GM13976 (cell line): ENCODE measurements at regions not wholly inside any gene's neighbourhood (a gene's known extent, or its start where the extent isn't known, plus 50 kb on each side); places are given as distances from the start of the nearest gene placed in this dataset.

Source experiments
- DNase-seq: peaks from one replicate; pipeline ENCODE4 v3.0.0; 2012; ENCODE audit warnings: low spot score
- CTCF ChIP-seq: IDR thresholded peaks from 2 replicates; pipeline ENCODE4 v1.5.1; 2012; ENCODE audit warnings: borderline replicate concordance, mild to moderate bottlenecking; ENCODE audit not compliant: insufficient read depth; ENCODE audit errors: extremely low read depth, missing control alignments, control extremely low read depth
- in situ Hi-C: fragments of 300-500 bp; cut with MboI; formaldehyde crosslinking; loops from one replicate; pipeline ENCODE4 v1.12.0; 2022; ENCODE audit warnings: low sequenced_read_pairs, mixed read lengths, inconsistent platforms; ENCODE audit not compliant: unreplicated experiment

GRCh38 chr3:73927203-73927570, 302.4 kb upstream of the PDZRN3 start:
- no peak for DNase-seq
- in situ Hi-C loops: no loop called here
- TF ChIP-seq CTCF: no peak

GRCh38 chr3:73926360-73927202, 301.8 kb upstream of the PDZRN3 start:
- no peak for DNase-seq
- TF ChIP-seq CTCF: no peak
- in situ Hi-C loops: no loop called here

GRCh38 chr3:73925011-73925410, 300.3 kb upstream of the PDZRN3 start:
- in situ Hi-C loops: no loop called here
- TF ChIP-seq CTCF: no peak
- DNase-seq: no peak

- in situ Hi-C loops: no loop called here
- no peak for TF ChIP-seq CTCF
These were observed 299.3 kb upstream of the PDZRN3 start for GRCh38 chr3:73924048-73924447.

GRCh38 chr3:73917643-73918042, 292.9 kb upstream of the PDZRN3 start:
- in situ Hi-C loops: no loop called here
- no peak for DNase-seq
- no peak for TF ChIP-seq CTCF

More at GRCh38 chr3:73924048-73924447, 299.3 kb upstream of the PDZRN3 start:
- DNase-seq: no peak

GRCh38 chr3:73915886-73916285, 291.1 kb upstream of the PDZRN3 start:
- no peak for TF ChIP-seq CTCF
- in situ Hi-C loops: no loop called here

More at GRCh38 chr3:73915886-73916285, 291.1 kb upstream of the PDZRN3 start:
- no peak for DNase-seq
